ENCODE measurements at regions not wholly inside any gene's neighbourhood (a gene's known extent, or its start where the extent isn't known, plus 50 kb on each side); places are given as distances from the start of the nearest gene placed in this dataset.
"Not testable (repeated sequence)": the region's sequence is repeated elsewhere in the genome, so short reads cannot be mapped to it uniquely, and the experiment has no call there.

GRCh38 chr5:87751824-87752223 lies 339.1 kb upstream of the CCNH start:
- DNase-seq = no peak

GRCh38 chr5:87746891-87747377 lies 334.2 kb upstream of the CCNH start:
- H3K4me3 ChIP-seq (ENCODE audit: insufficient read depth, low read depth, low read length, poor library complexity, severe bottlenecking) = no peak overlapping the region
- DNase-seq = no peak
- H3K27me3 ChIP-seq (replicated peaks; ENCODE audit: control insufficient read depth, insufficient read depth, low read length, poor library complexity, severe bottlenecking) = no peaks in the 10 kb centered on the region
- H3K4me1 ChIP-seq (ENCODE audit: control insufficient read depth, insufficient read depth, low read length, poor library complexity, severe bottlenecking) = no peaks in the 10 kb centered on the region
- H3K36me3 ChIP-seq (ENCODE audit: control insufficient read depth, insufficient read depth, low read length) = no peaks in the 10 kb centered on the region
- H3K9me3 ChIP-seq (ENCODE audit: control insufficient read depth, low read length) = no peaks in the 10 kb centered on the region
- no peak overlapping the region for H3K27ac ChIP-seq (ENCODE audit: insufficient read depth, low read length, poor library complexity, severe bottlenecking)

More at GRCh38 chr5:87751824-87752223, 339.1 kb upstream of the CCNH start:
- Histone ChIP-seq H3K9me3 (ENCODE audit: control insufficient read depth, low read length) (no peaks in the 10 kb centered on the region), H3K4me3 (ENCODE audit: insufficient read depth, low read depth, low read length, poor library complexity, severe bottlenecking) (no peak overlapping the region), H3K36me3 (ENCODE audit: control insufficient read depth, insufficient read depth, low read length) (no peaks in the 10 kb centered on the region), H3K4me1 (ENCODE audit: control insufficient read depth, insufficient read depth, low read length, poor library complexity, severe bottlenecking) (no peaks in the 10 kb centered on the region), H3K27ac (ENCODE audit: insufficient read depth, low read length, poor library complexity, severe bottlenecking) (no peak overlapping the region), H3K27me3 (replicated peaks; ENCODE audit: control insufficient read depth, insufficient read depth, low read length, poor library complexity, severe bottlenecking) (no peaks in the 10 kb centered on the region)

- Histone ChIP-seq H3K4me1 (ENCODE audit: control insufficient read depth, insufficient read depth, low read length, poor library complexity, severe bottlenecking) (no peaks in the 10 kb centered on the region), H3K27me3 (replicated peaks; ENCODE audit: control insufficient read depth, insufficient read depth, low read length, poor library complexity, severe bottlenecking) (no peaks in the 10 kb centered on the region), H3K36me3 (ENCODE audit: control insufficient read depth, insufficient read depth, low read length) (no peaks in the 10 kb centered on the region), H3K27ac (ENCODE audit: insufficient read depth, low read length, poor library complexity, severe bottlenecking) (no peak overlapping the region), H3K9me3 (ENCODE audit: control insufficient read depth, low read length) (no peaks in the 10 kb centered on the region), H3K4me3 (ENCODE audit: insufficient read depth, low read depth, low read length, poor library complexity, severe bottlenecking) (no peak overlapping the region)
- no peak for DNase-seq
These were observed 333.6 kb upstream of the CCNH start for GRCh38 chr5:87746341-87746740.

GRCh38 chr5:87741881-87742280 lies 329.2 kb upstream of the CCNH start:
- no peaks in the 10 kb centered on the region for H3K4me1 ChIP-seq (ENCODE audit: control insufficient read depth, insufficient read depth, low read length, poor library complexity, severe bottlenecking)
- no peak for DNase-seq
- H3K4me3 ChIP-seq (ENCODE audit: insufficient read depth, low read depth, low read length, poor library complexity, severe bottlenecking) = no peak overlapping the region
- H3K27me3 ChIP-seq (replicated peaks; ENCODE audit: control insufficient read depth, insufficient read depth, low read length, poor library complexity, severe bottlenecking) = no peaks in the 10 kb centered on the region
- H3K27ac ChIP-seq (ENCODE audit: insufficient read depth, low read length, poor library complexity, severe bottlenecking) = no peak overlapping the region
- no peaks in the 10 kb centered on the region for H3K36me3 ChIP-seq (ENCODE audit: control insufficient read depth, insufficient read depth, low read length)
- no peaks in the 10 kb centered on the region for H3K9me3 ChIP-seq (ENCODE audit: control insufficient read depth, low read length)

GRCh38 chr5:87735923-87736322 lies 323.2 kb upstream of the CCNH start:
- Histone ChIP-seq H3K4me3 (ENCODE audit: insufficient read depth, low read depth, low read length, poor library complexity, severe bottlenecking) (no peak overlapping the region), H3K27ac (ENCODE audit: insufficient read depth, low read length, poor library complexity, severe bottlenecking) (no peak overlapping the region), H3K27me3 (replicated peaks; ENCODE audit: control insufficient read depth, insufficient read depth, low read length, poor library complexity, severe bottlenecking) (no peaks in the 10 kb centered on the region), H3K36me3 (ENCODE audit: control insufficient read depth, insufficient read depth, low read length) (no peaks in the 10 kb centered on the region), H3K9me3 (ENCODE audit: control insufficient read depth, low read length) (no peaks in the 10 kb centered on the region), H3K4me1 (ENCODE audit: control insufficient read depth, insufficient read depth, low read length, poor library complexity, severe bottlenecking) (no peaks in the 10 kb centered on the region)
- DNase-seq = no peak

GRCh38 chr5:87733897-87734296 lies 321.2 kb upstream of the CCNH start:
- no peaks in the 10 kb centered on the region for H3K36me3 ChIP-seq (ENCODE audit: control insufficient read depth, insufficient read depth, low read length)
- no peak overlapping the region for H3K4me3 ChIP-seq (ENCODE audit: insufficient read depth, low read depth, low read length, poor library complexity, severe bottlenecking)
- H3K27ac ChIP-seq (ENCODE audit: insufficient read depth, low read length, poor library complexity, severe bottlenecking) = no peak overlapping the region
- no peaks in the 10 kb centered on the region for H3K9me3 ChIP-seq (ENCODE audit: control insufficient read depth, low read length)
- no peak for DNase-seq
- no peaks in the 10 kb centered on the region for H3K27me3 ChIP-seq (replicated peaks; ENCODE audit: control insufficient read depth, insufficient read depth, low read length, poor library complexity, severe bottlenecking)
- H3K4me1 ChIP-seq (ENCODE audit: control insufficient read depth, insufficient read depth, low read length, poor library complexity, severe bottlenecking) = no peaks in the 10 kb centered on the region

- Histone ChIP-seq H3K36me3 (ENCODE audit: control insufficient read depth, insufficient read depth, low read length) (no peaks in the 10 kb centered on the region), H3K27me3 (replicated peaks; ENCODE audit: control insufficient read depth, insufficient read depth, low read length, poor library complexity, severe bottlenecking) (no peaks in the 10 kb centered on the region), H3K9me3 (ENCODE audit: control insufficient read depth, low read length) (no peaks in the 10 kb centered on the region), H3K4me1 (ENCODE audit: control insufficient read depth, insufficient read depth, low read length, poor library complexity, severe bottlenecking) (no peaks in the 10 kb centered on the region), H3K27ac (ENCODE audit: insufficient read depth, low read length, poor library complexity, severe bottlenecking) (no peak overlapping the region), H3K4me3 (ENCODE audit: insufficient read depth, low read depth, low read length, poor library complexity, severe bottlenecking) (no peak overlapping the region)
- no peak for DNase-seq
These were observed 320.4 kb upstream of the CCNH start for GRCh38 chr5:87732875-87733768.

GRCh38 chr5:87729781-87730180 lies 317.1 kb upstream of the CCNH start:
- Histone ChIP-seq H3K4me3 (ENCODE audit: insufficient read depth, low read depth, low read length, poor library complexity, severe bottlenecking) (no peak overlapping the region), H3K36me3 (ENCODE audit: control insufficient read depth, insufficient read depth, low read length) (no peaks in the 10 kb centered on the region), H3K4me1 (ENCODE audit: control insufficient read depth, insufficient read depth, low read length, poor library complexity, severe bottlenecking) (no peaks in the 10 kb centered on the region), H3K27me3 (replicated peaks; ENCODE audit: control insufficient read depth, insufficient read depth, low read length, poor library complexity, severe bottlenecking) (no peaks in the 10 kb centered on the region), H3K27ac (ENCODE audit: insufficient read depth, low read length, poor library complexity, severe bottlenecking) (no peak overlapping the region), H3K9me3 (ENCODE audit: control insufficient read depth, low read length) (no peaks in the 10 kb centered on the region)
- DNase-seq = no peak

- H3K27me3 ChIP-seq (replicated peaks; ENCODE audit: control insufficient read depth, insufficient read depth, low read length, poor library complexity, severe bottlenecking) = no peaks in the 10 kb centered on the region
- no peaks in the 10 kb centered on the region for H3K36me3 ChIP-seq (ENCODE audit: control insufficient read depth, insufficient read depth, low read length)
- no peaks in the 10 kb centered on the region for H3K4me1 ChIP-seq (ENCODE audit: control insufficient read depth, insufficient read depth, low read length, poor library complexity, severe bottlenecking)
- H3K4me3 ChIP-seq (ENCODE audit: insufficient read depth, low read depth, low read length, poor library complexity, severe bottlenecking) = no peak overlapping the region
- no peak for DNase-seq
- H3K9me3 ChIP-seq (ENCODE audit: control insufficient read depth, low read length) = no peaks in the 10 kb centered on the region
- no peak overlapping the region for H3K27ac ChIP-seq (ENCODE audit: insufficient read depth, low read length, poor library complexity, severe bottlenecking)
These were observed 309.6 kb upstream of the CCNH start for GRCh38 chr5:87722286-87722685.

GRCh38 chr5:87718224-87718925 lies 305.6 kb upstream of the CCNH start:
- DNase-seq; H3K27ac ChIP-seq (ENCODE audit: insufficient read depth, low read length, poor library complexity, severe bottlenecking); H3K9me3 ChIP-seq (ENCODE audit: control insufficient read depth, low read length); H3K27me3 ChIP-seq (replicated peaks; ENCODE audit: control insufficient read depth, insufficient read depth, low read length, poor library complexity, severe bottlenecking); H3K36me3 ChIP-seq (ENCODE audit: control insufficient read depth, insufficient read depth, low read length); H3K4me3 ChIP-seq (ENCODE audit: insufficient read depth, low read depth, low read length, poor library complexity, severe bottlenecking); H3K4me1 ChIP-seq (ENCODE audit: control insufficient read depth, insufficient read depth, low read length, poor library complexity, severe bottlenecking): not testable (repeated sequence)

All from effector memory CD4-positive, alpha-beta T cell (primary cell).